Central memory CD8-positive, alpha-beta T cell (primary cell): ENCODE measurements at regions not wholly inside any gene's neighbourhood (a gene's known extent, or its start where the extent isn't known, plus 50 kb on each side); places are given as distances from the start of the nearest gene placed in this dataset.

ENCODE experiments used
- ATAC-seq: fragments of 150-1000 bp; cut with Tn5 transposase; replicated peaks from 2 replicates; pipeline ENCODE4 v1.10.0; 2022; ENCODE audit warnings: mild to moderate bottlenecking, moderate FRiP score, moderate number of reproducible peaks; ENCODE audit not compliant: poor library complexity, severe bottlenecking; ENCODE audit errors: extremely low read depth
- DNase-seq, 2 donors: peaks; one replicate each; pipeline ENCODE4 v3.0.0; 2021; ENCODE audit warnings: low spot score in 2 of 2
- H3K27ac Mint-ChIP-seq: one replicate; pipeline ENCODE4 v1.8.0; 2022; ENCODE audit warnings: low read depth, mild to moderate bottlenecking, moderate library complexity, mixed read lengths
- H3K27me3 Mint-ChIP-seq: one replicate; pipeline ENCODE4 v1.8.0; 2022; ENCODE audit warnings: mixed read lengths
- H3K36me3 Mint-ChIP-seq: one replicate; pipeline ENCODE4 v1.8.0; 2022; ENCODE audit warnings: mild to moderate bottlenecking, moderate library complexity, mixed read lengths; ENCODE audit not compliant: insufficient read depth
- H3K4me1 Mint-ChIP-seq: one replicate; pipeline ENCODE4 v1.8.0; 2022; ENCODE audit warnings: mixed read lengths
- H3K4me3 Mint-ChIP-seq: one replicate; pipeline ENCODE4 v1.8.0; 2022; ENCODE audit warnings: mild to moderate bottlenecking, moderate library complexity, mixed read lengths
- H3K9me3 Mint-ChIP-seq: one replicate; pipeline ENCODE4 v1.8.0; 2022; ENCODE audit warnings: mixed read lengths

DNA sequence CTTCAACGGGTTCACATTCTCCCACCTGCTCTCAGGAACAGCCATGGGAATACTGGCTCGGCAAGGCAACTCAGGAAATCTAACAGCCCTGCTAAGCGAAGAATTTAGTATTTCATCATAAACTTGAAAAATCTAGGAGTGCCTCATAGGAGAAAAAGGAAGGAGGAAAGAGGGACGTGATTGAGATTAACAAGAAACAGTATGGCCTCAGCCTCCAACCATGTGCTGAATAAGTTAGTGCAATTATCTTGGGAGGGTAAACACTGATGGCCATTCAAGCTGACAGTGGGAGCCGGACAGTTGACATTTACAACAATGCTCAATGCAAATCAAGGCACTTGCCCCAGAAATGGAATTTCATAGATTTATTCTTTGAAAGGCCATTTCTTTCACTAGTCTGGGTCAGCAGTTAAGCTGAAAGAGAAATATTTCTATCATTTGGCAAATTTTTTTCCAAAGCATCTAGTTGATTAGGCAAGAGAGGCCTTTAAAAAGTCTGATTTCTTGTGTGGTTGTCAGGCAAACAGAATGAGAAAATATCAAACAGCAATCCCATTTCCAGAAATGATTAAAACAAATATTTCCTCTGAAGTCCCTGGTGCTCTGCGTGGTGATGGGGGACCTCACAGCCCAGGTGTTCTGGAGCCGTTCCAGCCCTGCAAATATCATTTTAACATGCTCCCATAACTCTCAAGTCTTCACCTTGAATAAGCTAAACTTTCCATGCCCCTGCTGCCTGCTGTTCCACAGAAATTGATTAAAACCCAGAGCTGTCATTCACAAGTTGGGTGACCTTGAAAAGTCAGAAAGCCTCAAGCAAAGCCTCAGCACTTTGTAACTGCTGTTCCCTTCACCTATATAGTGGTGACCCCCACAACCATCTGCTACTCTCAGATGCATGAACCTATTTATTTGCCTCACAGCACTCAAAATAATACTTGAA is 121.6 kb downstream of the PHLDA1 start:
- H3K36me3 Mint-ChIP-seq = no peaks in the 10 kb centered on the region
- H3K27me3 Mint-ChIP-seq = peaks cover 8% of the 10 kb centered on the region
- H3K4me1 Mint-ChIP-seq = no peaks in the 10 kb centered on the region
- H3K9me3 Mint-ChIP-seq = no peaks in the 10 kb centered on the region
- no peak overlapping the region for H3K4me3 Mint-ChIP-seq
- DNase-seq (no peak), ATAC-seq (no peak)
- H3K27ac Mint-ChIP-seq = no peak overlapping the region

DNA sequence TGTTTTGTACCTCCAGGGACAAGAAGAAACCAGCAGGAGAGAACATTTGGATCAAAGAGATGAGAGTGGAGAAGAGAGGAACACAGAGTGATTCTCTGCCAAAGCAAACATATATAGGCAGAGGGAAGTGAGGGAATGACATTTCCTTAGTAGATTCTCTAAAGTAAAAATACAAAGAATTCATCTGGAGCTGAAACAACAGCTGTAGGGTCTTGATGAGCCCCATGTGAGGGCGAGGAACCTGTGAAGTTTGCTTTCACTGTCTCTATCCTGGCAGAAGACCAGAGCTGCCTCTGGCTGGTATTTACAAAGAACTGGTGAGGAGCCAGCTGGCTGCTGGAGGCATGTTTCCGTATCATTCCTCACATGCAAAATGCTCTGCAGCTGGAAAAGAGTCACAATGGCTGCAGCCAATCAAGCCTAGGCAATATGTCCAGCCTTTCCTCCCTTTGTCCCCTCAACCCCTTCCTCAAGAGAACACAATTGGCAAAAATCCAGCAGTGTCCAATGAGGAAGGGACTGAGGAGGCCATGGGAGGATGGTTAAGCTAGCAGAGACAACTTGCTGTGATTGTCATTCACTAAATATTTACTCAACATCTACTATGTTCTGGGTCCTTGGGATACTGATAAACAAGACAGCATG is 122.5 kb downstream of the PHLDA1 start:
- no peaks in the 10 kb centered on the region for H3K4me1 Mint-ChIP-seq
- H3K4me3 Mint-ChIP-seq = no peak overlapping the region
- no peak for ATAC-seq
- no peak overlapping the region for H3K27ac Mint-ChIP-seq
- no peak for DNase-seq
- H3K36me3 Mint-ChIP-seq = no peaks in the 10 kb centered on the region
- no peaks in the 10 kb centered on the region for H3K9me3 Mint-ChIP-seq
- peaks cover 8% of the 10 kb centered on the region for H3K27me3 Mint-ChIP-seq

DNA sequence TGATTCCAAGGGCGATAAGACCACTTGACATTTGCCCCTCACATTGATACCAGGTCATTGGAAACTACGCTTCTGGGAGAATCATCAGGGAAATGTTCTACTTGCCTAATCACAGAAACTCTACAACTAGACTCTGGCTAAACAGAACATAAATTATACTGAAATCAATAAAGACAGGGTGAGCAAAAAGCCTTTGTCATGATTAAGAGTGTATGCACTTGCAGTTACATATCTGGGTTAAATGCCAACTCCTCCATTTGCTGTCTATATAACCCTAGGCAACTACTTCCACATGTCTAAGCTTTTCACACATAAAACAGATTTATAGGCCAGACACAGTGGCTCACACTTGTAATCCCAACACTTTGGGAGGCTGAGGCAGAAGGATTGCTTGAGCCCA is 125.7 kb downstream of the PHLDA1 start:
- Mint-ChIP-seq H3K36me3 (peaks cover 1% of the 10 kb centered on the region), H3K4me1 (no peaks in the 10 kb centered on the region), H3K4me3 (no peak overlapping the region), H3K9me3 (no peaks in the 10 kb centered on the region), H3K27ac (no peak overlapping the region), H3K27me3 (peaks cover 8% of the 10 kb centered on the region)
- DNase-seq (no peak), ATAC-seq (no peak)

DNA sequence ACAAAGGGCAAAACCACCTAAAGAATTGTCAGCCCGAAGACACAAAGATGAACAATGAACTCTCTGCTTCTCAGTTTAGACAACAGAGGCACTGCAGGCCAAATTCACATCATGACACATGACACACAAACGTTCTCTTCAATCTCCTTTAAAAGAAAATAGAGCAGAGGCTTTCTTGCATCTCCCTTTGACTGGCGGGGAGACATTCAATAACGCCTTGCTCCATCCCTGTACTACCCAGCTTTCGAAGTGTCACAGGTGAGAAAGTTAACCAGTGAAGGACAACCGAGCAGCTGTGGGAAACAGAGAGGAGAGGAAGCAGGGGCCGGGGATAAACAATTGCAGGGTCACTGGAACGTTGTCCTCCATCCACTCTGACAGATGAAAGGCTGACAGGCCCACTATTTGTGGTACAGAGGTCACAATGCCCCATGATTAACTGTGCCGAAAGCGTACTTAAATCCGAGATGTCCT is 130.8 kb downstream of the PHLDA1 start:
- Mint-ChIP-seq H3K4me1 (no peaks in the 10 kb centered on the region), H3K36me3 (peaks cover 1% of the 10 kb centered on the region), H3K27me3 (peaks cover 12% of the 10 kb centered on the region), H3K4me3 (no peak overlapping the region), H3K9me3 (no peaks in the 10 kb centered on the region), H3K27ac (no peak overlapping the region)
- DNase-seq (no peak), ATAC-seq (no peak)

DNA sequence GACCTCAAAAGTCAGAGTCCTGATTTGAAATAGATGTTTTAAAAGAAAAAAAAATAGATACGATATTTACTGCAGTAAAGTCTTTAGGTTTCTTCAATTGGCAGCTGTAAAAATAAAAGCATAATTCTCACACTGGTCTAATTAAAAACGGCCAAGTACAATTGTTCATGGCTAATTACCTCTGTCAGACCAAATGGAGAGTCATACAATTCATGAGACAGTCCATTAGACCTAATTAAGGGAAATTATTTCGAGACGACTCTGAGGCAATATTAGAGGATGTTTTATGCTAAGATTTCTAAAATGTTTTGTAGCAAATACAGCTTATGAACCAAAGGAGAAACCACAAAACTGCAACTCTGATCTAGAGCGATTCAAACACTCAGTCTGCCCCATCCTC is 131.3 kb downstream of the PHLDA1 start:
- H3K4me3 Mint-ChIP-seq = no peak overlapping the region
- no peak overlapping the region for H3K27ac Mint-ChIP-seq
- no peaks in the 10 kb centered on the region for H3K4me1 Mint-ChIP-seq
- ATAC-seq (no peak), DNase-seq (no peak)
- H3K9me3 Mint-ChIP-seq = no peaks in the 10 kb centered on the region
- H3K36me3 Mint-ChIP-seq = peaks cover 1% of the 10 kb centered on the region
- peaks cover 18% of the 10 kb centered on the region for H3K27me3 Mint-ChIP-seq

DNA sequence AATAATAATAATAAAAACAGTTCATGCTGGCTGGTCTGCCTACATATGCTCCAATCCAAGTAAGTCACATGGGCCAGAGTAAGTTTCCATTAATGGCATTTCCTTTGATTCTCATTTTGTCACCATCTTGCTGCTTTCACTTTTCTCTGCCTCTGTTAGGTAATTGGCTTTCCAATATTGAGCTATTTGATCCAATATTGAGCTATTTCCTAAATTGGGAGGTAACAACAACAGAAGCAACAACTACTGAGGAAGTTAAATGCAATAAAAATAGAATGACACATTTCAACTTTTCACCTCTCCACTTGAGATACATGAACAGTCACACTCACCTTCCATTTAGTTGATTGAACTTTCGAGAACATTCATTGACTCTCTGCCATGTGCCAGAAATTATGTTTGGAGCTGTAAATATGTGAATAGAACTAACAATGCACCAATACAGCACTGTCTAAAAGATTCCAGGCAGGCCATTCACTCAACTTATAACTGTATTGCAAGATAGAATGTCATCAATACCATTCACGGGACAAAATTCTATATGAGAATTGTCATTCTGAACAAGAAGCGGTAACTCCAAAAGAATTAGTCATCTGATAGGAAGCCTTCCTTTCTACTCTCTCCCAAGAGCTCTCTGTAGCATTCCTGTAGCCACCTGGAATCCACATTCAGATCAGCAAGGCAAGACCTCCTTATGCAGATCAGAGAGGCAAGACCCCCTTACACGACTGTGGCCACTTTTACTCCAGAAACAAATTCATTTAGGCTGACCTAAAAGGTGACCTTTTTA is 136.4 kb downstream of the PHLDA1 start:
- H3K9me3 Mint-ChIP-seq = no peaks in the 10 kb centered on the region
- H3K27ac Mint-ChIP-seq = no peak overlapping the region
- no peaks in the 10 kb centered on the region for H3K4me1 Mint-ChIP-seq
- no peak for DNase-seq
- no peak for ATAC-seq
- no peaks in the 10 kb centered on the region for H3K36me3 Mint-ChIP-seq
- peaks cover 28% of the 10 kb centered on the region for H3K27me3 Mint-ChIP-seq
- no peak overlapping the region for H3K4me3 Mint-ChIP-seq

DNA sequence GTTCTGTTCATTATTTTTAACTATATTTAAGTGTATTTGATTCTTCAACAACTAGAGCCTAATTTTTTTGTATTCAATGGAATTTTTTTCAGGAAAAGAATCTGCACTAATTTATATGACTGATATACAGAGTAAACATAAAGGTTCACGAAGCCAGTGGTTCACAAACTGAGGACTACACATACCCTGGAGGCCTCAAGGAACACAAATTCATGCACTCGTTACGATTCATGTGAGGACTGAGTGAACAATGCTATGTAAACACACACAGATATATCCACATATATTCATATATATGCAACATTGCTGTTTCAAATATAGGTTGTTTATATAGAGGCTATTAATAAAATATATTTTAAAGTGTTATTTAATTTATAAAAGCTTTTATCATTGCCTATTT is 137.8 kb downstream of the PHLDA1 start:
- no peaks in the 10 kb centered on the region for H3K9me3 Mint-ChIP-seq
- no peak for DNase-seq
- H3K27ac Mint-ChIP-seq = no peak overlapping the region
- no peaks in the 10 kb centered on the region for H3K4me1 Mint-ChIP-seq
- H3K27me3 Mint-ChIP-seq = peaks cover 36% of the 10 kb centered on the region
- ATAC-seq = no peak
- no peaks in the 10 kb centered on the region for H3K36me3 Mint-ChIP-seq
- no peak overlapping the region for H3K4me3 Mint-ChIP-seq

DNA sequence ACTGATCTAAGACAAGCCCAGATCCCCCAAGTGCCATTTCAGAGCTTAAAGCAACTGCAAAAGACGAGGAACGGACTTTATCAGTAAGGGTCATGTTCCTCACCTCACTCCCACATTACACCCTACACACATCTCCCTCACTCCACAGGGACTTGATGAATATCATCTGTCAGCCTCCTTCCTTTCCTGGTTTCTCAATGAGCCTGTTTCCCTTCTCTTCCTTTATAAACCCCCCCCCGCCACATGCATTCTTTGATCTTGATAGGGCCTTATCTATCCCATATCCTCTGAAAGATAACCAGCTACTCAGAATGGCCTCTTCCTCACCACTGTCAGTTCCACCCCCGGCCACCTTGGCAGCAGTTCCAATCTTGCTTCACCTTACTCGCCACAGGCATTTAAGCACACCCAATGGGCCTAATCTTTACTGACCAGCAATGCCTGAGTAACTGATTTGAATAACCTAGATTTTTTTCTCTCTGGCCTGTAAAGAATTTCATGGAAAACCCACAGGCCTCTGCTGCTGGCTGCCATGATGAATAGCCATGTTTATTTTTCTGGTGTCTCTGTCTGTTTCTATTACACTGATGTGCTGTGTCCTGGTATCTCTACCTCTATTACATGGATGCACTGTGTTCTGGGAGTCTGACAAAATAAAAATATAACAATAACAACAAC is 138.7 kb downstream of the PHLDA1 start:
- no peak for ATAC-seq
- Mint-ChIP-seq H3K9me3 (no peaks in the 10 kb centered on the region), H3K27me3 (peaks cover 39% of the 10 kb centered on the region), H3K4me1 (no peaks in the 10 kb centered on the region), H3K4me3 (no peak overlapping the region), H3K36me3 (no peaks in the 10 kb centered on the region), H3K27ac (no peak overlapping the region)
- no peak for DNase-seq

DNA sequence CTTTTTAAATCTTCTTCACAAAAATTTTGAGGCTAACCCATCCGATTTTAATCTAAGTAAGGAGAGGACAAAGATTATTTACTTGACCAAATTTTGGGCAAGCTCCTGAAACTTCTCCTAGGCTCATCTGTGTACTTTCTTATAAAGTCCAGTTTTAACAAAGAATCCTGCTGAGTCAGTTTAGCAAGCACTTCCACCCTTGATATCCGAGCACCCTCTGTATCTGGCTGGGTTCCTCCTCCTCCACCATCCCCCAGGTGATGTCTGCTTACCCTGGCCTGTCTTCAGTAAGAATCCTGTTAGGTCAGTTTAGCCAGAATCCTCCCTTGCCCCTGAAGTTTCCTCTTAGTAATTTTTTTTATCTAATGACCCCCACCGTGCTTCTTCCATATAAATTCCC is 140.5 kb downstream of the PHLDA1 start:
- DNase-seq (no peak), ATAC-seq (no peak)
- Mint-ChIP-seq H3K4me1 (no peaks in the 10 kb centered on the region), H3K27ac (no peak overlapping the region), H3K4me3 (no peak overlapping the region), H3K27me3 (peaks cover 29% of the 10 kb centered on the region), H3K36me3 (no peaks in the 10 kb centered on the region), H3K9me3 (no peaks in the 10 kb centered on the region)

DNA sequence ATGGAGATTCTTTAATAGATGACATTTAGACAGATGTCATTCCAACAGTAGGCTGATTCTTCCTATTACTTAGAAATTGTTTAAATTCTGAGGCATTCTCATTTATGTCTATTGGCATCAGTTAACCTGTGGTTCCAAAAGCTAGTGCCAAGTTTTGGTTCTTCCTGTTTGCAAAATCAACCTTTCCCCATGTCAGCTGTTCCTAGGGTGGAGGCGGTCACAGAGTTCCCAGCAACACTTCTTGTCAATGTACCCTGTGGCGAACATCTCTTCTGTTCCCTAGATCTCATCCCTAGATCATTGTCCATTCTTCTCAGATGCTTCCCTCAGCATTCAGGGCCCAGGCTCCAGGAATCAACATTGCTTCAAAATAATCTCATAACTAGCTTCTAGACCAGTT is 140.9 kb downstream of the PHLDA1 start:
- Mint-ChIP-seq H3K36me3 (no peaks in the 10 kb centered on the region), H3K27me3 (peaks cover 25% of the 10 kb centered on the region), H3K27ac (no peak overlapping the region), H3K4me3 (no peak overlapping the region), H3K9me3 (no peaks in the 10 kb centered on the region), H3K4me1 (no peaks in the 10 kb centered on the region)
- ATAC-seq (no peak), DNase-seq (no peak)

DNA sequence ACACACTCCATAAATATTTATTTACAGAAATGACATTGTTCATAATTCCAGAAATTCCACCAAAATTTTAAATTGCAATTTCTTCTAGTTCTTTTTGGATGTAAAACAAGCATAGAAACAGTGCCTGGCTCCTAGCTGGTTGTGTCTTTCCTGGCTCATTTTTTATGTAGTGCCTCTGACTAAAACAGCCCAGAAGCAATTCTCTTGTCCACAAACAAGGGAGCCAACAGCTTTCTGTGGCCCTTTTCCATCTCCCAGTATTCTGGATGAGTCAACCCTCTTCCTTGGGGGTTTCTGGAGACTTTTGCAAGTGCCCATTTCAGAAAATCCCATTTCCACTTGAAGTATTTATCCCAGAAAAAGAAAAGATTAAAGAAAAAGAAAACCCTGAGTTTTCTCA is 141.4 kb downstream of the PHLDA1 start:
- no peak for ATAC-seq
- no peak for DNase-seq
- Mint-ChIP-seq H3K27me3 (peaks cover 20% of the 10 kb centered on the region), H3K4me1 (no peaks in the 10 kb centered on the region), H3K9me3 (no peaks in the 10 kb centered on the region), H3K36me3 (no peaks in the 10 kb centered on the region), H3K27ac (no peak overlapping the region), H3K4me3 (no peak overlapping the region)

DNA sequence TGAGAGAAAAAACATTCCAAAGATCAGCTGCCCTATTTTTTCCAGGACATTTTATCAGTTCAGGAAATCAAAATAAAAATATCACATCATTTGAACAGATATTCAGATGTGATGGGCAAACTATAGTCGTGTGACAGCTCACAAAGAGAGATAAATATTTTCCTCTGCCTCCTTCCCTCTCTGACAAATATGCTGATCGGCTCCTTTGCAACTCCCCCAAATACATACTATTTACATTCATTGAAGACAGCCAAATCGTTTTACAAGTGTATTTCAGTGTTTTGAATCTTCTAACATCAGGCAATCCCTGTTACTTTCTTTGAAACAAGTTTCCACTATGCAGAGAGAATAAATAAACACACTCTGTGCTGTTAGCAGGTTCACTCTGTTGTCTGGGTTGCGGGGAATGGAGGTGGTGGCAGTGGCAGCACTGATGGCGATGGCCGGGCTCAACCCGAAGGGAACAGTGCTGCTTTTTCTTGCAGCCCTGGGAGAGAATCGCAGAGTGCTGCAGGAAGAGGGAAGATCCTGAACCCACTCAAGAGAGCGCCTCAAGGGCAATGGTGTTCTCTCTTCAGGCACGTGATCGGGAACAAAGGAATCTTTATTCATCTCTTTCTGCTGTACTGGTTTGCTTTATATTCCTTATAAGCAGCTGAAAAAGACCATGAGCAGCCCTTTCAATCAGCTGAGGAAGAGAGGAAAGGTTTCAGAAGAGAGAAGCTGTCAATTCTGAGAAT is 142.5 kb downstream of the PHLDA1 start:
- Mint-ChIP-seq H3K4me1 (no peaks in the 10 kb centered on the region), H3K36me3 (no peaks in the 10 kb centered on the region), H3K27ac (no peak overlapping the region), H3K4me3 (no peak overlapping the region), H3K9me3 (no peaks in the 10 kb centered on the region), H3K27me3 (peaks cover 30% of the 10 kb centered on the region)
- ATAC-seq (no peak), DNase-seq (no peak)
